GM12878 (cell line): ENCODE measurements at regions not wholly inside any gene's neighbourhood (a gene's known extent, or its start where the extent isn't known, plus 50 kb on each side); places are given as distances from the start of the nearest gene placed in this dataset.

ENCODE experiments used
- ATAC-seq: fragments of 200-7000 bp; cut with Tn5 transposase; 3 replicates; pipeline ENCODE4 v1.9.1; 2020; ENCODE audit warnings: mild to moderate bottlenecking, moderate library complexity
- BruUV-seq: library from RNA; stranded (reverse); fragments of 400-500 nt; replicated peaks from 2 replicates; lab custom pipeline; 2021; lab: Mats Ljungman, UMichigan
- CTCF ChIA-PET: fragments of 300-600 bp; sonication (Branson Sonifier 250); formaldehyde crosslinking; extraction: SDS; loops from one replicate; lab custom pipeline; 2021; ENCODE audit warnings: inconsistent platforms; lab: Yijun Ruan, JAX
- POLR2A ChIA-PET: fragments of 350-600 bp; formaldehyde crosslinking; extraction: SDS; loops from one replicate; lab custom pipeline; 2021; ENCODE audit warnings: inconsistent platforms; lab: Charles Lee
- RAD21 ChIA-PET: fragments of 300-600 bp; sonication (Branson Sonifier 250); formaldehyde crosslinking; loops from one replicate; lab custom pipeline; 2023; ENCODE audit warnings: antibody characterized with exemption; ENCODE audit not compliant: unreplicated experiment; lab: Charles Lee
- SMC1A ChIA-PET: fragments of 300-600 bp; sonication (Branson Sonifier 250); formaldehyde crosslinking; loops from one replicate; lab custom pipeline; 2023; ENCODE audit not compliant: unreplicated experiment, uncharacterized antibody; lab: Charles Lee
- DNase-seq: peaks from one replicate; pipeline ENCODE4 v3.0.0-alpha.2; 2011; ENCODE audit warnings: low read depth, low spot score
- FAIRE-seq: peaks from 3 replicates; lab custom pipeline; 2011; peaks lifted over from hg19 to GRCh38; lab: Jason Lieb, UNC
- H2AFZ ChIP-seq: 2 replicates; pipeline ENCODE4 v1.6.0; 2011; ENCODE audit warnings: low read depth, low read length, control low read depth; ENCODE audit not compliant: control insufficient read depth
- H3K27ac ChIP-seq: 2 replicates; pipeline ENCODE4 v1.5.1; 2011; ENCODE audit warnings: control low read depth; ENCODE audit not compliant: control insufficient read depth, insufficient read depth
- H3K27me3 ChIP-seq, 2 experiments: replicated peaks in 1 of 2; 2 replicates each; pipeline versions ENCODE4 v1.6.0 to v1.6.1; 2011; ENCODE audit warnings: low read length in 1 of 2; ENCODE audit not compliant: control insufficient read depth in 2 of 2, insufficient read depth in 2 of 2
- H3K36me3 ChIP-seq, 2 experiments: 2 replicates each; pipeline ENCODE4 v1.5.1; 2011; ENCODE audit warnings: low read length in 1 of 2; ENCODE audit not compliant: control insufficient read depth in 2 of 2, insufficient read depth in 2 of 2
- H3K4me1 ChIP-seq: 2 replicates; pipeline ENCODE4 v1.6.1; 2011; ENCODE audit warnings: mild to moderate bottlenecking, low read length, moderate library complexity, mixed read lengths; ENCODE audit not compliant: control insufficient read depth, insufficient read depth
- H3K4me2 ChIP-seq: 2 replicates; pipeline ENCODE4 v1.6.0; 2011; ENCODE audit warnings: control low read depth; ENCODE audit not compliant: control insufficient read depth, insufficient read depth
- H3K4me3 ChIP-seq: fragments of 200-600 bp; sonication (generic); 2 replicates; pipeline ENCODE4 v1.5.1; 2016
- H3K79me2 ChIP-seq: 2 replicates; pipeline ENCODE4 v1.6.0; 2011; ENCODE audit warnings: low read length; ENCODE audit not compliant: control insufficient read depth, insufficient read depth
- H3K9ac ChIP-seq: 2 replicates; pipeline ENCODE4 v1.8.0; 2011; ENCODE audit warnings: low read length, control low read depth, mixed read lengths; ENCODE audit not compliant: control insufficient read depth, insufficient read depth
- H3K9me3 ChIP-seq: replicated peaks from 3 replicates; pipeline ENCODE4 v1.5.1; 2011; ENCODE audit warnings: mild to moderate bottlenecking, low read length; ENCODE audit not compliant: control insufficient read depth, insufficient read depth
- H4K20me1 ChIP-seq: 2 replicates; pipeline ENCODE4 v1.6.0; 2011; ENCODE audit not compliant: control insufficient read depth, insufficient read depth
- CREB1 ChIP-seq: IDR thresholded peaks from 2 replicates; pipeline ENCODE4 v1.6.1; 2012; ENCODE audit warnings: low read depth, mild to moderate bottlenecking, inconsistent platforms
- RBBP5 ChIP-seq: fragments of 200-600 bp; sonication (generic); conservative IDR thresholded peaks from 2 replicates; pipeline ENCODE4 v1.6.1; 2016
- ZBTB4 ChIP-seq: fragments of 450-650 bp; formaldehyde crosslinking; IDR thresholded peaks from 2 replicates; pipeline ENCODE4 v1.4.0; 2022; ENCODE audit warnings: mild to moderate bottlenecking, moderate library complexity
- ZNF217 ChIP-seq: fragments of 450-650 bp; IDR thresholded peaks from 2 replicates; pipeline ENCODE4 v1.6.1; 2017; ENCODE audit warnings: antibody characterized with exemption, mild to moderate bottlenecking
- ZNF274 ChIP-seq: IDR thresholded peaks from one replicate; pipeline ENCODE4 v1.8.0; 2011; ENCODE audit not compliant: insufficient read length, insufficient read depth
- ZNF384 ChIP-seq: IDR thresholded peaks from 2 replicates; pipeline ENCODE4 v1.6.1; 2012; ENCODE audit warnings: low read depth, mild to moderate bottlenecking, low read length, improper control_type of control experiment, borderline replicate concordance
- WGBS: methylation state at CpG from one replicate; pipeline ENCODE4 v1.1.6; 2016; ENCODE audit warnings: low lambda C conversion rate; ENCODE audit not compliant: insufficient replicate concordance, insufficient coverage; ENCODE audit errors: missing lambda C conversion rate; 5-methylcytosine and 5-hydroxymethylcytosine counted together
- in situ Hi-C: fragments of 300-500 bp; cut with MboI; formaldehyde crosslinking; loops from 9 replicates; pipeline ENCODE4 v1.14.3; 2018; ENCODE audit warnings: mixed read lengths
- intact Hi-C: fragments of 100-400 bp; cut with micrococcal nuclease; formaldehyde crosslinking; loops from one replicate; pipeline ENCODE4 v1.14.2; 2022; ENCODE audit not compliant: unreplicated experiment
- TF ChIP-seq, protein P1 (sequence below): IDR thresholded peaks from 2 replicates; pipeline ENCODE4 v1.6.1; 2011; ENCODE audit warnings: low read depth, mild to moderate bottlenecking, low read length, moderate library complexity, borderline replicate concordance; ENCODE audit errors: extremely low read depth
- TF ChIP-seq, protein P2 (sequence below): IDR thresholded peaks from 2 replicates; pipeline ENCODE4 v1.6.1; 2012; ENCODE audit warnings: low read depth, low read length, improper control_type of control experiment

DNA sequence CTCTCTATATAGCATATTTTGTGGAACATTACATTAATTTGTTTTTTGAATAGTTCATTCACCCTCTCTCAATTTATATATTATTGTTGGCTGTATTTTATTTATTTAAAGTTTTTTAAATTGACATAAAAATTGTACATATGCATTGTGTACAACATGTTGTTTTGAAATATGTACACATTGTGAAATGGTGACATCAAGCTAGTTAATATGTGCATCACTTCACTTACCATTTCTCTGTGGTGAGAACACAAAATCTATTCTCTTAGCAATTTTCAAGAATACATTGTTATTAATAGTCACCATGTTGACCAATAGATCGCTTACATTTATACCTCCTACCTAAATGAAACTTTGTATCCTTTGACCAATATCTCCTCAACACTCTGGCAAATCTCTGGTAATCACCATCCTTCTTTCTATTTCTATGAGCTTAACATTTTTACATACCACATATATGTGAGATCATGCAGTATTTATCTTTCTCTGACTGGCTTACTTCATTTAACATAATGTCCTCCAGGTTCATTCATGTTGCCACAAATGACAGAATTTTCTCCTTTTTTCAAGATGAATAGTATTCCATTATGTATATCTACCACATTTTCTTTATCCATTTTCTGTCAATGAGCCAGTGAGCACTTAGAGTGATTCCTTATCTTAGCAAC, 180.9 kb upstream of the DEPDC1 start:
- no peaks in the 10 kb centered on the region for H4K20me1 ChIP-seq
- TF ChIP-seq CREB1, result no peak
- TF ChIP-seq, protein P1, sequence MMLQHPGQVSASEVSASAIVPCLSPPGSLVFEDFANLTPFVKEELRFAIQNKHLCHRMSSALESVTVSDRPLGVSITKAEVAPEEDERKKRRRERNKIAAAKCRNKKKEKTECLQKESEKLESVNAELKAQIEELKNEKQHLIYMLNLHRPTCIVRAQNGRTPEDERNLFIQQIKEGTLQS, result no peak
- no peak for TF ChIP-seq ZNF217
- TF ChIP-seq, protein P2, sequence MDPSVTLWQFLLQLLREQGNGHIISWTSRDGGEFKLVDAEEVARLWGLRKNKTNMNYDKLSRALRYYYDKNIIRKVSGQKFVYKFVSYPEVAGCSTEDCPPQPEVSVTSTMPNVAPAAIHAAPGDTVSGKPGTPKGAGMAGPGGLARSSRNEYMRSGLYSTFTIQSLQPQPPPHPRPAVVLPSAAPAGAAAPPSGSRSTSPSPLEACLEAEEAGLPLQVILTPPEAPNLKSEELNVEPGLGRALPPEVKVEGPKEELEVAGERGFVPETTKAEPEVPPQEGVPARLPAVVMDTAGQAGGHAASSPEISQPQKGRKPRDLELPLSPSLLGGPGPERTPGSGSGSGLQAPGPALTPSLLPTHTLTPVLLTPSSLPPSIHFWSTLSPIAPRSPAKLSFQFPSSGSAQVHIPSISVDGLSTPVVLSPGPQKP, result no peak
- TF ChIP-seq ZNF384, result no peak
- TF ChIP-seq RBBP5, result no peak
- no peak for TF ChIP-seq ZNF274
- TF ChIP-seq ZBTB4 (CRISPR knock-in tag), result no peak
- TF ChIP-seq, all 136 proteins: peak for 0
- POLR2A ChIA-PET, result no interaction called here
- CTCF ChIA-PET, result no interaction called here
- H3K4me2 ChIP-seq, result no peak overlapping the region
- H3K4me3 ChIP-seq, result no peak overlapping the region
- SMC1A ChIA-PET, result no interaction called here
- intact Hi-C loops (no loop called here), in situ Hi-C loops (no loop called here)
- no peaks in the 10 kb centered on the region for H3K36me3 ChIP-seq
- no peak overlapping the region for H2AFZ ChIP-seq
- ATAC-seq (no peak), FAIRE-seq (no peak), DNase-seq (no peak)
- 35% methylated on average over 1 of the region's 1 CpG for WGBS
- H3K9me3 ChIP-seq, result no peaks in the 10 kb centered on the region
- H3K9ac ChIP-seq, result no peak overlapping the region
- no peaks in the 10 kb centered on the region for H3K27me3 ChIP-seq
- RAD21 ChIA-PET, result no interaction called here
- H3K4me1 ChIP-seq, result no peaks in the 10 kb centered on the region
- BruUV-seq, result no TSS peak
- no peaks in the 10 kb centered on the region for H3K79me2 ChIP-seq
- no peak overlapping the region for H3K27ac ChIP-seq
